B cell (primary cell): ENCODE measurements at regions not wholly inside any gene's neighbourhood (a gene's known extent, or its start where the extent isn't known, plus 50 kb on each side); places are given as distances from the start of the nearest gene placed in this dataset.

ENCODE experiments used
- ATAC-seq: fragments of 200-7000 bp; cut with Tn5 transposase; one replicate; pipeline ENCODE4 v1.10.0; 2021; ENCODE audit warnings: low read depth, mild to moderate bottlenecking, moderate number of reproducible peaks, moderate library complexity
- CTCF ChIA-PET: fragments of 350-600 bp; sonication (Branson Sonifier 250); formaldehyde crosslinking; loops from one replicate; lab custom pipeline; 2021; ENCODE audit warnings: antibody characterized with exemption, inconsistent platforms; lab: Charles Lee
- POLR2A ChIA-PET: fragments of 350-600 bp; sonication (Branson Sonifier 250); formaldehyde crosslinking; loops from one replicate; lab custom pipeline; 2021; ENCODE audit warnings: antibody characterized with exemption; lab: Charles Lee
- DNase-seq: peaks from one replicate; pipeline ENCODE4 v3.0.0; 2013
- H2AFZ ChIP-seq: 2 replicates; pipeline ENCODE4 v1.6.1; 2012; ENCODE audit warnings: mild to moderate bottlenecking, low read depth, low read length; ENCODE audit not compliant: insufficient read depth, poor library complexity, severe bottlenecking
- H3K27ac ChIP-seq, 2 donors: 1 replicate in 1 of 2; 2 replicates in 1 of 2; pipeline ENCODE4 v1.5.1; 2012 to 2013; ENCODE audit warnings: low read length in 2 of 2, mild to moderate bottlenecking in 2 of 2, moderate library complexity in 1 of 2
- H3K27me3 ChIP-seq, 4 experiments: fragments of 200-600 bp in 1 of 4; sonication (generic) in 1 of 4; replicated peaks in 1 of 4; 1 replicate in 2 of 4; 2 replicates in 2 of 4; pipeline versions ENCODE4 v1.6.1 to v1.7.0; 2013 to 2016; ENCODE audit warnings: low read length in 3 of 4, mild to moderate bottlenecking in 2 of 4, mixed read lengths in 1 of 4, moderate library complexity in 1 of 4; ENCODE audit not compliant: insufficient read depth in 4 of 4, control insufficient read depth in 3 of 4; ENCODE audit errors: control extremely low read depth in 1 of 4
- H3K36me3 ChIP-seq, 2 experiments: replicated peaks in 1 of 2; 1 replicate in 1 of 2; 2 replicates in 1 of 2; pipeline versions ENCODE4 v1.6.1 to v1.7.1; 2013; ENCODE audit warnings: low read length in 1 of 2; ENCODE audit not compliant: insufficient read depth in 2 of 2, control insufficient read depth in 1 of 2; ENCODE audit errors: control extremely low read depth in 1 of 2, extremely low read depth in 1 of 2
- H3K4me1 ChIP-seq, 2 donors: fragments of 200-600 bp in 1 of 2; sonication (generic) in 1 of 2; 1 replicate in 1 of 2; 2 replicates in 1 of 2; pipeline versions ENCODE4 v1.5.1 to v1.6.1; 2013 to 2017; ENCODE audit warnings: low read length in 2 of 2; ENCODE audit not compliant: control insufficient read depth in 2 of 2, insufficient read depth in 2 of 2
- H3K4me2 ChIP-seq: replicated peaks from 2 replicates; pipeline ENCODE3; 2012; ENCODE audit warnings: mild to moderate bottlenecking, low read depth, low read length; ENCODE audit not compliant: poor library complexity, severe bottlenecking
- H3K4me3 ChIP-seq, 5 experiments: fragments of 200-600 bp in 1 of 5; sonication (generic) in 1 of 5; 1 replicate in 3 of 5; 2 replicates in 2 of 5; pipeline versions ENCODE4 v1.5.1 to v1.7.0; 2011 to 2016; ENCODE audit warnings: low read length in 4 of 5, mild to moderate bottlenecking in 4 of 5, low read depth in 2 of 5, control low read depth in 1 of 5, moderate library complexity in 1 of 5; ENCODE audit not compliant: insufficient read depth in 1 of 5; ENCODE audit errors: control extremely low read depth in 1 of 5, extremely low read depth in 1 of 5
- H3K79me2 ChIP-seq: fragments of 200-600 bp; sonication (generic); one replicate; pipeline ENCODE4 v1.6.0; 2016; ENCODE audit warnings: low read length; ENCODE audit not compliant: control insufficient read depth, insufficient read depth
- H3K9ac ChIP-seq: fragments of 200-600 bp; sonication (generic); 2 replicates; pipeline ENCODE4 v1.6.1; 2017; ENCODE audit warnings: mild to moderate bottlenecking, low read length, moderate library complexity
- H3K9me3 ChIP-seq, 3 donors: one replicate each; pipeline versions ENCODE4 v1.6.1 to v1.7.1; 2013; ENCODE audit warnings: low read length in 2 of 3; ENCODE audit not compliant: control insufficient read depth in 2 of 3, insufficient read depth in 1 of 3; ENCODE audit errors: control extremely low read depth in 1 of 3
- H4K20me1 ChIP-seq: 2 replicates; pipeline ENCODE4 v1.6.0; 2012; ENCODE audit warnings: mild to moderate bottlenecking, low read length; ENCODE audit not compliant: insufficient read depth, control insufficient read depth, poor library complexity, severe bottlenecking
- H3K27ac Mint-ChIP-seq: one replicate; pipeline ENCODE4 v1.8.0; 2021; ENCODE audit warnings: mixed read lengths
- H3K27me3 Mint-ChIP-seq: one replicate; pipeline ENCODE4 v1.8.0; 2021; ENCODE audit warnings: mixed read lengths
- H3K4me1 Mint-ChIP-seq: one replicate; pipeline ENCODE4 v1.8.0; 2021; ENCODE audit warnings: mixed read lengths
- H3K4me3 Mint-ChIP-seq: one replicate; pipeline ENCODE4 v1.8.0; 2021; ENCODE audit warnings: mixed read lengths
- H3K9me3 Mint-ChIP-seq: one replicate; pipeline ENCODE4 v1.8.0; 2022; ENCODE audit warnings: mixed read lengths; ENCODE audit not compliant: insufficient read depth
- CTCF ChIP-seq: fragments of 200-600 bp; IDR thresholded peaks from one replicate; pipeline ENCODE4 v1.8.0; 2022; ENCODE audit warnings: antibody characterized with exemption, mild to moderate bottlenecking
- EZH2 ChIP-seq: IDR thresholded peaks from 2 replicates; pipeline ENCODE4 v1.6.1; 2012; ENCODE audit warnings: borderline replicate concordance, low read depth, mild to moderate bottlenecking, moderate library complexity, low read length; ENCODE audit not compliant: insufficient read depth, poor library complexity, severe bottlenecking
- WGBS: methylation state at CpG from one replicate; pipeline ENCODE4 v1.1.5; 2013; ENCODE audit warnings: missing lambda C conversion rate; ENCODE audit not compliant: insufficient coverage; 5-methylcytosine and 5-hydroxymethylcytosine counted together
- intact Hi-C: fragments of 100-400 bp; cut with micrococcal nuclease; formaldehyde crosslinking; loops from one replicate; pipeline ENCODE4 v1.10.0; 2022

- Histone ChIP-seq H3K4me3 (no peak overlapping the region), H3K4me1 (no peaks in the 10 kb centered on the region), H3K4me2 (no peak overlapping the region), H2AFZ (no peak overlapping the region), H3K27me3 (no peaks in the 10 kb centered on the region), H3K79me2 (no peaks in the 10 kb centered on the region), H3K27ac (no peak overlapping the region), H3K36me3 (no peaks in the 10 kb centered on the region), H3K9me3 (no peaks in the 10 kb centered on the region), H3K9ac (no peak overlapping the region), H4K20me1 (no peaks in the 10 kb centered on the region)
- H3K27ac Mint-ChIP-seq: no peak overlapping the region
- H3K27me3 Mint-ChIP-seq: no peaks in the 10 kb centered on the region
- CTCF ChIA-PET: no interaction called here
- no peaks in the 10 kb centered on the region for H3K4me1 Mint-ChIP-seq
- ATAC-seq: no peak
- TF ChIP-seq CTCF (no peak), EZH2 (no peak)
- DNase-seq: no peak
- POLR2A ChIA-PET: no interaction called here
- no peaks in the 10 kb centered on the region for H3K9me3 Mint-ChIP-seq
- no peak overlapping the region for H3K4me3 Mint-ChIP-seq
- 61% methylated on average over 2 of the region's 3 CpGs for WGBS
- intact Hi-C loops: no loop called here
These were observed 294.3 kb upstream of the GBE1 start for GRCh38 chr3:82055792-82056191.

- ChIA-PET CTCF (no interaction called here), POLR2A (no interaction called here)
- ATAC-seq (no peak), DNase-seq (no peak)
- Histone ChIP-seq H3K27me3 (no peaks in the 10 kb centered on the region), H3K36me3 (no peaks in the 10 kb centered on the region), H3K9me3 (no peaks in the 10 kb centered on the region), H2AFZ (no peak overlapping the region), H3K27ac (no peak overlapping the region), H3K4me3 (no peak overlapping the region), H3K79me2 (no peaks in the 10 kb centered on the region), H3K9ac (no peak overlapping the region), H3K4me1 (no peaks in the 10 kb centered on the region), H4K20me1 (no peaks in the 10 kb centered on the region), H3K4me2 (no peak overlapping the region)
- no peak for TF ChIP-seq CTCF
- TF ChIP-seq EZH2: no peak
- no peak overlapping the region for H3K4me3 Mint-ChIP-seq
- WGBS: 100% methylated on average over 1 of the region's 1 CpG
- no peaks in the 10 kb centered on the region for H3K27me3 Mint-ChIP-seq
- intact Hi-C loops: no loop called here
- H3K9me3 Mint-ChIP-seq: no peaks in the 10 kb centered on the region
- no peaks in the 10 kb centered on the region for H3K4me1 Mint-ChIP-seq
- no peak overlapping the region for H3K27ac Mint-ChIP-seq
These were observed 293.4 kb upstream of the GBE1 start for GRCh38 chr3:82054849-82055248.
